ENCODE measurements at regions not wholly inside any gene's neighbourhood (a gene's known extent, or its start where the extent isn't known, plus 50 kb on each side); places are given as distances from the start of the nearest gene placed in this dataset.

DNA sequence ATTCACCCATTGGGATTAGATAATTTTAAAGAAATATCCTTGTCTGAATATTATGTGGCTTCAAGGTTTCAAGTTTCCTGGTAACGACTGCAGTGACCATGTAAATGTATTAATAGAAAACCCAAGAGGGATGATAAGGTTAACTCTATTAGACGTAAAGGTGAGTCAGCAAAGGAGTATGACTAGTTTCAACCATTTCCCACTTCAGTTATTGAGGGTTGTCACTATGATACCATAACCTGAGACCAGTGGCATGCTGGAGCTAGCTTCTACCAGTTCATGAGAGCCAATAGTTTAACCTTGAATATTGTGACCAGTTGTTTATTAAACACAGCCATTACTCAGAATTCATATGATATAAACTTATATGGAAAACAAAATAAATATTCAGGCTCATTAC, 270.1 kb downstream of the TMA16 start:
- DNase-seq (ENCODE audit: low read depth): no peak

- DNase-seq (ENCODE audit: low read depth): no peak
Measured at GRCh38 chr4:163768014-163768413, 273.5 kb downstream of the TMA16 start.

DNA sequence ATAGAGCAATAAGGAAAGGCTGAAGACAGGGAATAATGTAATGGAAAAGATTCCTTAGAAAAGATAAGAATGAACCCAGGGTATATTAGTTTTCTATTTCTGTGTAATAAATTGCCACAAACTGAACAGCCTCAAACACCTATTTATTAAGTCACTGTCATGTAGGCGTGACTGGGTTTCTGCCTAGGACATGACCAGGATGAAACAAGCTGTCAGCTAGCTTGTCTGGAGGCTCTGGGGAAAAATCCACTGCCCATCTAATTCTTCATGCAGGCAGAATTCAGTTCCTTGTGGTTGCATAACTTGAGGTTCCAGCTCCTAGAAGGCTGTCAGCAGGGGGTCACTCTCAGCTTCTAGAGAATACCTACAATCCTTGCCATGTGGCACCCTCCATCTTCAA, 277.7 kb downstream of the TMA16 start:
- no peak for DNase-seq (ENCODE audit: low read depth)

- no peak for DNase-seq (ENCODE audit: low read depth)
Measured at GRCh38 chr4:163773940-163774339, 279.4 kb downstream of the TMA16 start.

DNA sequence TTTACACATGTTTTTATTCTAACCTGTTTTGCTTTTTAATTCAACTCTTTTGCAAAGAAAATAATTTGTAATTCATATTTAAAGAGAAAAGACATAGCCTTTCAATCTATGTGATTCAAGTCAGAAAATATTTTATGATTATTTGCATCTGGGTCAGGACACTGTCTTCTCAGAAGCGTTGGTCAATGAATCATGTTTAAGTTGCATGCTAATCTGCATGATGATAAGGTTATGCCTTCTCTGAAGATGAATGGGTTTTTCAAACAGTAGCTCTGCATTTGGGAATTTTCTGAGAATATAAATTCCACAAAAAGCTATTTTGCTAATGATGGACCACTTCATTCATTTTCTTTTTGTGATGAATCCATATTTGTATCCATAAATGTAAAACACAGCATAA, 282.5 kb downstream of the TMA16 start:
- no peak for DNase-seq (ENCODE audit: low read depth)

- DNase-seq (ENCODE audit: low read depth): no peak
Measured at GRCh38 chr4:163781726-163782125, 287.2 kb downstream of the TMA16 start.

GRCh38 chr4:163790231-163790630, 295.7 kb downstream of the TMA16 start:
- DNase-seq (ENCODE audit: low read depth): no peak

- no peak for DNase-seq (ENCODE audit: low read depth)
Measured at GRCh38 chr4:163795885-163796284, 301.4 kb downstream of the TMA16 start.

- DNase-seq (ENCODE audit: low read depth): no peak
Measured at GRCh38 chr4:163804001-163804400, 309.5 kb downstream of the TMA16 start.

- DNase-seq (ENCODE audit: low read depth): no peak
Measured at GRCh38 chr4:163806653-163807052, 312.2 kb downstream of the TMA16 start.

- no peak for DNase-seq (ENCODE audit: low read depth)
Measured at GRCh38 chr4:163808011-163808410, 313.5 kb downstream of the TMA16 start.

DNA sequence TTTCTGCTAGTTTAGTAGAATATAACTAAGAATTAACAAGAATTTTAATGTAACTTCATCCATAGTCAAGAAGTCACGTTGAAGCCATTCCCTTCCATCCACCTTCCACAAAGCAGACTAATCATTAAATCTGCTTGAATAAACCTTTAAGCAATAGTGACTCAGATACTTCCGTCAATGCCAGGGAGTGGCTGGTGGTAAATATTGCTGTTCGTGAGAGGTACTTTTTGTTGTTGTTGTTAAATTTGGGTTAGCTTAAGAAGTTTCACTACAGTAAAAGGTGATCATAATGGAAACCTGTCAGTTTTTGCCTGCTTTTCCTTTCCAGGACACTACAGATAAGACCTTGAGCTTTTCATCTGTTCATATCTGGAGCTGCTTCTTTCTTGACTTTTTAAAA, 316.3 kb downstream of the TMA16 start:
- DNase-seq (ENCODE audit: low read depth): no peak

GRCh38 chr4:163815776-163816175, 321.3 kb downstream of the TMA16 start:
- DNase-seq (ENCODE audit: low read depth): no peak

GRCh38 chr4:163816494-163816893, 322.0 kb downstream of the TMA16 start:
- DNase-seq (ENCODE audit: low read depth): no peak

- DNase-seq (ENCODE audit: low read depth): no peak
Measured at GRCh38 chr4:163818673-163819072, 324.2 kb downstream of the TMA16 start.

DNA sequence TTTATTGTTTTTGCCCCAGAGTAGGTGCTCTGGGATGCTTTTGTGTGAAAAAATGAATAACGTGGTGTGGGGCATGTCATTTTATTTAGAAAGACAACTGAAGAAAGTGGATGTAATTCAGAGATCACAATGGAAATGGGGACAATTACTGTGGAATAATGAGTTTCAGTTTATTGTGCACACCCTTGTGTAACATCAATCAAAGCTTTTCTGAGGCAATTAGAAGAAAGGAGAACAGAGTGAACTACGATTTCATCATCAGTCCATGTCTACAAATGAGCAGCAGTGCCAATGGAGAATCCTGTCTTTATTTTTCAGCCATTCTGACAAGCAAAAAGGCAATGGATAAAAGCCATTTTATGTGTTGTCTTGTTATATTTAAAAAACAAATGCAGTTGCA, 339.2 kb downstream of the TMA16 start:
- no peak for DNase-seq (ENCODE audit: low read depth)

GRCh38 chr4:163846008-163846407, 351.5 kb downstream of the TMA16 start:
- DNase-seq (ENCODE audit: low read depth): no peak

- DNase-seq (ENCODE audit: low read depth): no peak
Measured at GRCh38 chr4:163852246-163852645, 357.8 kb downstream of the TMA16 start.

- DNase-seq (ENCODE audit: low read depth): no peak
Measured at GRCh38 chr4:163857903-163858302, 363.4 kb downstream of the TMA16 start.

GRCh38 chr4:163858515-163858914, 364.0 kb downstream of the TMA16 start:
- DNase-seq (ENCODE audit: low read depth): no peak

- DNase-seq (ENCODE audit: low read depth): no peak
Measured at GRCh38 chr4:163863082-163863481, 368.6 kb downstream of the TMA16 start.

- no peak for DNase-seq (ENCODE audit: low read depth)
Measured at GRCh38 chr4:163865010-163865409, 370.5 kb downstream of the TMA16 start.

DNA sequence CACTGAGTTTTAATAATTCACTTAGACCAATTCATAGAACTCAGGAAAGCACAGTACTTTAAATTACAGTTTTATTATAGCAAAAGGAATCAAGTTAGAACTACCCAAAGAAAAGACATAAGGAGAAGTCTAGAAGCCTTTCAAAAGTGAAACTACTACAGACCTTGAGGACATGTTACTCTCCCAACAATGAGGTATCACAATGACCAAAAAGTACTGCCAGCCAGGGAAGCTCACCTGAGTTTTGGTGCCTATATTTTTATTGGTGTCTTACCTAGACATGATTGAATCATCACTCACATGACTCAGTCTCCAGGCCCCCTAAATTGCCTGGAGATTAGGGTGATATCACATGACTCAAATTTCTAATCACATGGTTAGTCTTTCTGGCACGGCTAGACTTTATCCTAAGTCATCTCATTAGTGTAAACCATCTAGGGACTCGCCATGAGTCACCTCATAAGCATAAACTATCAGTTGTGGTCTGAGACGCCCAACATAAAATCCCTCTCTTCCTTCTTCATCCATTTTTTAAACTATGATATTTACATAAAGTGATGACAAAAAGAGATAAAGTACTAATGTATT, 372.3 kb downstream of the TMA16 start:
- DNase-seq (ENCODE audit: low read depth): no peak

GRCh38 chr4:163868445-163868844, 374.0 kb downstream of the TMA16 start:
- DNase-seq (ENCODE audit: low read depth): no peak

DNA sequence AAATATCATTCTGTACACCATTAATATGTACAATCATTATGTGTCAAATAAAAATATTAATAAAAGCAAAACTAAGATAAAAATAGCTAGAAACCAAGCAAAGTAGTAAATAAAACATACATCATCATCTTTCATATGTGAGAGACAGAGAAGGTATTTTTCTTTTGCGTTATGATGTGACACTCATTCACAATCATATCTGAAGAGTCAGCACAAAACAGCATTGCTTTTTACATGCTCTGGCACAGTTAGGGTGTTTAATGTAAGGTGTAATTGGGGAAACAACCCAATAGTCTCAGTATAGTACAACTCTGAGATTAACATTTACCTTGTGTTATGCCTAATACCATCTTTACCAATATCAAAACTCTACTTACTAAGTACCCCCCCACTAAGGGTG, 376.6 kb downstream of the TMA16 start:
- DNase-seq (ENCODE audit: low read depth): no peak
